ENCODE measurements at regions not wholly inside any gene's neighbourhood (a gene's known extent, or its start where the extent isn't known, plus 50 kb on each side); places are given as distances from the start of the nearest gene placed in this dataset.
A peak's percentile ranks its signal among the peaks of the same experiment; 100 is the strongest.

- no peak for TF ChIP-seq CTCF (IDR thresholded peaks at IDR 0.05; ENCODE audit: low read depth, low read length)
Observed at GRCh38 chr5:6814816-6815215, 101.6 kb downstream of the TENT4A start.

GRCh38 chr5:6818594-6819511, 105.6 kb downstream of the TENT4A start:
- no peaks in the 10 kb centered on the region for H3K36me3 ChIP-seq
- peaks cover 2% of the 10 kb centered on the region for H3K9me3 ChIP-seq (ENCODE audit: low read depth)
- DNase-seq (ENCODE audit: low read depth in 1 of 2, low spot score in 1 of 2), result no peak
- no peak for TF ChIP-seq CTCF (IDR thresholded peaks at IDR 0.05; ENCODE audit: low read depth, low read length)
- no peaks in the 10 kb centered on the region for H3K4me1 ChIP-seq (ENCODE audit: low read depth)
- H3K4me3 ChIP-seq, result no peak overlapping the region
- H3K27me3 ChIP-seq, result no peaks in the 10 kb centered on the region
- no peak overlapping the region for H3K27ac ChIP-seq

More at GRCh38 chr5:6814816-6815215, 101.6 kb downstream of the TENT4A start:
- Histone ChIP-seq H3K4me1 (ENCODE audit: low read depth) (no peaks in the 10 kb centered on the region), H3K27me3 (no peaks in the 10 kb centered on the region), H3K9me3 (ENCODE audit: low read depth) (no peaks in the 10 kb centered on the region), H3K36me3 (no peaks in the 10 kb centered on the region), H3K27ac (no peak overlapping the region), H3K4me3 (no peak overlapping the region)
- no peak for DNase-seq (ENCODE audit: low read depth in 1 of 2, low spot score in 1 of 2)

GRCh38 chr5:6819521-6819920, 106.3 kb downstream of the TENT4A start:
- Histone ChIP-seq H3K9me3 (ENCODE audit: low read depth) (peaks cover 2% of the 10 kb centered on the region), H3K27me3 (no peaks in the 10 kb centered on the region), H3K4me1 (ENCODE audit: low read depth) (no peaks in the 10 kb centered on the region), H3K27ac (no peak overlapping the region), H3K4me3 (no peak overlapping the region), H3K36me3 (no peaks in the 10 kb centered on the region)
- TF ChIP-seq CTCF (IDR thresholded peaks at IDR 0.05; ENCODE audit: low read depth, low read length), result no peak
- peak in 1 of 2 donors; percentile 10 for DNase-seq (ENCODE audit: low read depth in 1 of 2, low spot score in 1 of 2)

GRCh38 chr5:6820851-6821479, 107.7 kb downstream of the TENT4A start:
- Histone ChIP-seq H3K4me1 (ENCODE audit: low read depth) (no peaks in the 10 kb centered on the region), H3K9me3 (ENCODE audit: low read depth) (peaks cover 2% of the 10 kb centered on the region), H3K36me3 (no peaks in the 10 kb centered on the region), H3K27me3 (no peaks in the 10 kb centered on the region), H3K4me3 (no peak overlapping the region), H3K27ac (no peak overlapping the region)
- peak; percentile 2 to 50 for DNase-seq (ENCODE audit: low read depth in 1 of 2, low spot score in 1 of 2)
- TF ChIP-seq CTCF (IDR thresholded peaks at IDR 0.05; ENCODE audit: low read depth, low read length), result peak; percentile 32

GRCh38 chr5:6822068-6822467, 108.8 kb downstream of the TENT4A start:
- Histone ChIP-seq H3K9me3 (ENCODE audit: low read depth) (peaks cover 2% of the 10 kb centered on the region), H3K27me3 (no peaks in the 10 kb centered on the region), H3K27ac (no peak overlapping the region), H3K36me3 (no peaks in the 10 kb centered on the region), H3K4me1 (ENCODE audit: low read depth) (no peaks in the 10 kb centered on the region), H3K4me3 (no peak overlapping the region)
- no peak for TF ChIP-seq CTCF (IDR thresholded peaks at IDR 0.05; ENCODE audit: low read depth, low read length)
- no peak for DNase-seq (ENCODE audit: low read depth in 1 of 2, low spot score in 1 of 2)
